Hypothalamus (tissue), 51 donors: ENCODE measurements at regions not wholly inside any gene's neighbourhood (a gene's known extent, or its start where the extent isn't known, plus 50 kb on each side); places are given as distances from the start of the nearest gene placed in this dataset.
A peak's percentile ranks its signal among the peaks of the same experiment; 100 is the strongest.
"Not testable (repeated sequence)": the region's sequence is repeated elsewhere in the genome, so short reads cannot be mapped to it uniquely, and the experiment has no call there.

Source experiments
- DNase-seq, 51 donors: peaks; one replicate each; lab custom pipeline; 2025; lab: John Stamatoyannopoulos, UW

DNA sequence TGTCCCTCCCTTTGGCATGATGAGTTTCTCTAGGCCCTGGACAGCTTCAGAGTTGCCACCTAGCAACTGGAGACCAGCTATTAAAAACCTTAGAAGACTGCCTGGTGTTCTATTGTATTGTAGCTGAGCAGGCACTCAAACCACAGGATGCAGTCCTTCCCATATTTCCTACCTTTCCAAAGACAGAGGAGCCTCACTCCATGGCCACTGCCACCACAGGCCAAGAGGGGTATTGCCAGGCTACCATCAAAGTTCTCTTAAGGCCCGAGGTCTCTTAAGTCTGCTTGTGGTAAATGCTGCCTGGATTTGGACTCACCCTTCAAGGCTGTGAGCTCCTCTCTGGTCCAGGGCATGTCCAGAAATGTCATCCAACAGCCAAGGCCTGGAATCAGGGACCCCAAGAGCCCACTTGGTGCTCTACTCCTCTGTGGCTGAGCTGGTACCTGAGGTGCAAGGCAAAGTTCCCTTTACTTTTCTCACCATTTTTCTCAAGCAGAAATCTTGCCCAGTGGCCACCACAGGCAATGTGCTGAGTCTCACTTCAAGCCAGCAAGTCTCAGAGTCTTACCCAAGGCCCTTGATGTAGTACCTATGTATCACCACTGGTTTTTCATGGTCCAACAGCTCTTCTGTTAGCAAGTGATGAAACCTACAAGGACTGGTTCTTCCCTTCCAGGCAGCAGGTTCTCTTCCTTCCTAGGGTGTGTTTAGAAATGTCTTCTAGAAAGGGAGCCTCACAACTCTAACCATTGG lies 269.4 kb downstream of the AMY1C start:
- DNase-seq: no peak

GRCh38 chr1:104019675-104020049 lies 270.0 kb downstream of the AMY1C start:
- no peak for DNase-seq

DNA sequence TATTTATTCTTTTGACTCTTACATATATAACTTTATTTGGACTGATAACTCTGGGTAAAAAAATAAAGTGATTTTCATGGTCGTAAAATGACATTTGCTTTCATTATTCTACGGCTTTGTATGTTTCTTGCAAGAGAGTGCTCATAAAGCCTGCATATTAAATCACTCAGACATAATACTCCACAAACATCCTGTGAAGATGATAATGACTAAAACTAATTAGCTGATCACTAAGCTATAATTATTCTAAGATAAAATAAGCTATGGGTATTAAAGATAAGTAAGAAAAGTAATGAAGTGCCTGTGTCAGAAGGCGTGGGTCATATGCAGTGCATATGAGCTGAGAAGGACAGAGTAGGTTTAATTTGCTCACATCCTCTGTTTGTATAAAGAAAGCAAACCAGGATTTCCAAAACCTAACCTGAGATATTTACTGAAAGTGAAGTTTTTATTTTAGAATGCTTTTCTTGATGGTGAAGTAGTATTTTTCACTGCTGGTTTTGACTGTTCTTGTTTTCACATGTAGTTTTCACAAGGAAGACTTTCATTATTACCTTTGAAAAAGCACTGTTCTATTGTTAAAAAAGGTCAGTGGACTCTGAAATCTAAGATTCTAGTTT lies 278.8 kb downstream of the AMY1C start:
- no peak for DNase-seq

- DNase-seq: no peak
These were observed 279.8 kb downstream of the AMY1C start for GRCh38 chr1:104029456-104029970.

GRCh38 chr1:104056786-104057185 lies 307.1 kb downstream of the AMY1C start:
- no peak for DNase-seq

- not testable (repeated sequence) for DNase-seq
These were observed 307.7 kb downstream of the AMY1C start for GRCh38 chr1:104057219-104057898.

GRCh38 chr1:104061637-104062036 lies 311.9 kb downstream of the AMY1C start:
- DNase-seq: not testable (repeated sequence)

- DNase-seq: no peak
These were observed 314.7 kb downstream of the AMY1C start for GRCh38 chr1:104064399-104064798.

- no peak for DNase-seq
These were observed 323.2 kb downstream of the AMY1C start for GRCh38 chr1:104072915-104073371.

GRCh38 chr1:104073463-104073902 lies 323.8 kb downstream of the AMY1C start:
- no peak for DNase-seq

GRCh38 chr1:104082221-104082620 lies 332.5 kb downstream of the AMY1C start:
- DNase-seq: no peak

- DNase-seq: no peak
These were observed 334.7 kb downstream of the AMY1C start for GRCh38 chr1:104084380-104084779.

DNA sequence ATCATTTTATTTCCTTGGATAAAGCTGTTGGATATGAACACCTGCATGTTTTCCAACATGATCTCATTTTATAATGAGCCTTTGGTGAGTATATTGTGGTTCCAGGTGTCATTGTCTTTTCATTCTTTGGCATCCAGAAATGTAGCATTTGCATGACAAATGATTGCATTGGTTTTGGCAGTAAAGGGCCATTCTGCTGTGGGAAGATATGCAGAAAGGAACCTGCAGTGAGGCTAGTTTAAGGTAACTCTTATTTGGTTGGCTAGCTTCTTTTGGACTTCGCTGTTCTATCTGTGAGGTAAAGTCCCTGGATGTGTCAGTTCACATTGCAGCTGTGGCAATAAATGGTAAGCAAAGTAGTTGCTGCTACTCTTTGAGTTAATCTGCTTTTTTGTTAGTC lies 343.0 kb downstream of the AMY1C start:
- DNase-seq: peak in 1 of 51 donors; percentile 6

GRCh38 chr1:104098837-104099236 lies 349.1 kb downstream of the AMY1C start:
- DNase-seq: no peak

GRCh38 chr1:104100115-104100514 lies 350.4 kb downstream of the AMY1C start:
- no peak for DNase-seq

GRCh38 chr1:104105465-104105864 lies 355.8 kb downstream of the AMY1C start:
- no peak for DNase-seq

DNA sequence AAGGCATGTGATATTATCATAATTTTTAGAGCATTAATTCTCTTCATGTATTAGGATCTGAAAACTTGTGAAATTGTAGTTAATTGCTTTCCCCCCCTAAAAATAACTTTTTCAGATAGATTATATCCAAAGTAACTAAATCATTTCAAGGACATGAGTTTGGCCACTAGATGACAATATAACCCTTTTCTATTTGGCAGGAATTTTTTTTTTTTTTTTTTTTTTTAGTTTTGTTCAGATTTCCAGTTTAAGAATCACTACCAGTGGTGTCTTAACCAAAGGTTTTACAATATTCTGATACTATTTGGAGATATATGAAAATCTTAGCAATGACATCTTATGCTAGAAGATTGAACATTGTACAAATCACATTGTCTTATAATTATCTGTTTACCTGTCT lies 370.8 kb downstream of the AMY1C start:
- no peak for DNase-seq

GRCh38 chr1:104121271-104121670 lies 371.6 kb downstream of the AMY1C start:
- DNase-seq: no peak

DNA sequence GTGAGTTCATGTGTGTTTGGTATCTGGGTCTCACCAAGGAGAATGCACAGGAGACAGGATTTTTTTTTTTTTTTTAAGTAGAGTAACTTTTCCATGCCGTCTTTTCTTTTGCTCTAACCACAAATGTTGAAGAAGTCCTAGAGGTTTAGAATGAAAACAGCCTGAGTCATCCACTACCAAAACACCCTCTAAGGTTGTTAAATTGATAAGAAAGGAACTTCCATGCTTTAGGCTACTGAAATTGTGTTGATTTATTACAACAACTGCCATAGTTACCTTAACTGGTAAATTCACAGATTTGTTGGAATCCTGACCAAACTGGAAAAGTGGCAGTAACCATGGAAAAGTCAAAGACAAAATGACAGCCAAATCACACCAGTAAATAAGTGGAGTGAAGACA lies 375.6 kb downstream of the AMY1C start:
- DNase-seq: no peak

DNA sequence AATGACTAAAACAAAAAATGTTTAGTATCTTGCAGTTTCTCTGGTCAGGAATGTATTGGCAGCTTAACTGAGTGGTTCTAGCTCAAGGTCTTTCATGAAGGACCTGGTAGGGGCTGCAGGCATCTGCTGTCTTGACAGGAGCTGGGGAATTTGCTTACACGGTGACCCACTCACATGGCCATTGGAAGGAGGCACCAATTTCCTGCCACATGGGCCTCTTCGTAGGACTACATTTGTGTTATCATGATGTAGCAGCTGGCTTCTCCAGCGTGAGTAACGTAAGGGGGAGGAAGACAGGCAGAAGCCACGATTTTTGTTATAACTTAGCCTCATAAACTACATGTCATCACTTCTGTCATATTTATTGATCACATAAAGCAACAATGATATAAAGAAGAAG lies 376.3 kb downstream of the AMY1C start:
- DNase-seq: no peak

DNA sequence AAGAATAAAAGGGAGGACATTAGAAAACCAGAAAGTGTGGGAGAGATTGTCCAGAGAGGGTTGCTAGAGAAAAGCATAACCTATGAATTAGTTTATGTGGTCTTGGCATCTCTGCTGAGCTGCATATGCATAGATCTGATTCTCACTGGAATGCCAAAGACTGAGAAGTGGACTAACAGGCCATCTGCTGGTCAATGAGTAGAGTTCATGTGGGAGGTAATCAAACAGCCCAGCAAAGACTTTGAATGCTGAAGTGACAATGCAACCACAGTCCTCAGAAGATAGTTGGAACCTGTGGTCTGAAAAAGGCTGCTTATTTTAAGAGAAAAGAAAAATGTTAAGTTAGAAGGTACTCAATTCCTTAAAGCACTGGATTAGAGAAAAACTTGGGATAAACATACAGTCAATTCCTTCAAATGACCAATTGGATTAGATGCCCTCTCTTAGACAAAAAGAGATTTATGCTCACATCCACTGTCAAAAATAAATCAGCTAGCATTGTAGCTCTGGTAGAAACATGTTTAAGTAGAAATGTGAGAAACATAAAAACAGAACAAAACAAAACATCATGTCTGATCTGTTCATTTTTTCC lies 382.8 kb downstream of the AMY1C start:
- DNase-seq: no peak
